ENCODE measurements at regions not wholly inside any gene's neighbourhood (a gene's known extent, or its start where the extent isn't known, plus 50 kb on each side); places are given as distances from the start of the nearest gene placed in this dataset.

DNA sequence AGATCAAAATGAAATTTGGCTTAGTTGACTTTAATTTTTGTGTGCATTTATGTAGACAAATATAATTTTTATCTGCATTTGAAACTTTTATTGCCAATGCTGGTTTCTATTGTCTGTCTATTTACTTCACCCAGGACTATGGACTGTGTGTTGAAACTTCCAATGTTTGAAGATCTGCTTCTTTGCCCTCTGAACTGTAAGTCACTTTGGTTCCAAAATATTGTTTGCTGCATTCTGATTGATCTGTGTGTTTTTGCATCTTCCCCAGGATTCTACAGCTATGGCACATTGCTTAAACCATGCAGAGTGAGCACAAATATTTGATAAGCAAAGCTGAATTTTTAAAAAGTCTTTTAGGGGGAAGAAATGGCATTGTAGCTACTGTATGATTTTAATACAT is 131.0 kb upstream of the SOX5 start:
- no peak overlapping the region for H3K4me2 ChIP-seq (ENCODE audit: low read length)
- no peak for TF ChIP-seq EZH2phosphoT487 (IDR thresholded peaks at IDR 0.05; ENCODE audit: low read depth)
- TF ChIP-seq, protein P1, sequence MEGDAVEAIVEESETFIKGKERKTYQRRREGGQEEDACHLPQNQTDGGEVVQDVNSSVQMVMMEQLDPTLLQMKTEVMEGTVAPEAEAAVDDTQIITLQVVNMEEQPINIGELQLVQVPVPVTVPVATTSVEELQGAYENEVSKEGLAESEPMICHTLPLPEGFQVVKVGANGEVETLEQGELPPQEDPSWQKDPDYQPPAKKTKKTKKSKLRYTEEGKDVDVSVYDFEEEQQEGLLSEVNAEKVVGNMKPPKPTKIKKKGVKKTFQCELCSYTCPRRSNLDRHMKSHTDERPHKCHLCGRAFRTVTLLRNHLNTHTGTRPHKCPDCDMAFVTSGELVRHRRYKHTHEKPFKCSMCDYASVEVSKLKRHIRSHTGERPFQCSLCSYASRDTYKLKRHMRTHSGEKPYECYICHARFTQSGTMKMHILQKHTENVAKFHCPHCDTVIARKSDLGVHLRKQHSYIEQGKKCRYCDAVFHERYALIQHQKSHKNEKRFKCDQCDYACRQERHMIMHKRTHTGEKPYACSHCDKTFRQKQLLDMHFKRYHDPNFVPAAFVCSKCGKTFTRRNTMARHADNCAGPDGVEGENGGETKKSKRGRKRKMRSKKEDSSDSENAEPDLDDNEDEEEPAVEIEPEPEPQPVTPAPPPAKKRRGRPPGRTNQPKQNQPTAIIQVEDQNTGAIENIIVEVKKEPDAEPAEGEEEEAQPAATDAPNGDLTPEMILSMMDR (IDR thresholded peaks at IDR 0.05; ENCODE audit: low read depth, low read length), result no peak
- H3K4me1 ChIP-seq (ENCODE audit: low read length), result peaks cover 23% of the 10 kb centered on the region
- peaks cover 26% of the 10 kb centered on the region for H3K79me2 ChIP-seq (ENCODE audit: low read length)
- no peaks in the 10 kb centered on the region for H3K9me3 ChIP-seq (ENCODE audit: insufficient read depth, low read length)
- H2AFZ ChIP-seq (ENCODE audit: low read depth, low read length), result no peak overlapping the region
- H3K27me3 ChIP-seq (ENCODE audit: low read depth, low read length), result no peaks in the 10 kb centered on the region
- peaks cover 69% of the 10 kb centered on the region for H4K20me1 ChIP-seq (ENCODE audit: insufficient read depth, low read length)
- H3K27ac ChIP-seq (ENCODE audit: low read length), result no peak overlapping the region
- no peak overlapping the region for H3K4me3 ChIP-seq (ENCODE audit: low read length)
- H3K9ac ChIP-seq (ENCODE audit: low read length), result no peak overlapping the region
- peaks cover 9% of the 10 kb centered on the region for H3K36me3 ChIP-seq (replicated peaks; ENCODE audit: low read depth, low read length)

DNA sequence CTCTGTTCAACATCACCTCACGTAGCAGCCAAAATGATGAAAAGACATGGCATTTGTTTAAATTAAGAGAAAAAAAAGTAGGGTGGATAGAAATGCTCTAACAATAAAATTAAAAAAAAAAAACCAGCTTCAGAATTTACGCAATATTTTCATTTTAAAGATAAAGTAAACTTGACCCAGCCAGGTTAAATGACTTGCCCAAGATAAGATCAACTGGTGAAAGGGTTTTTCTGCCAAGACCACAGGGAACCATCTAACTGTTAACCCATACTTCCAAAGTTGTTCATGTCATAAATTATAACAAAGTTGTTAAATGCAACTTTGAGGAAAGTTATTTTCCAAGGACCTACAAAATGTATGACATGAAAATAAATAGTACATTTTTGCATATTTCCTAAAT is 129.6 kb upstream of the SOX5 start:
- TF ChIP-seq EZH2phosphoT487 (IDR thresholded peaks at IDR 0.05; ENCODE audit: low read depth), result no peak
- TF ChIP-seq, protein P1 (IDR thresholded peaks at IDR 0.05; ENCODE audit: low read depth, low read length), result no peak
- Histone ChIP-seq H3K79me2 (ENCODE audit: low read length) (peaks cover 26% of the 10 kb centered on the region), H3K9ac (ENCODE audit: low read length) (no peak overlapping the region), H3K4me1 (ENCODE audit: low read length) (peaks cover 10% of the 10 kb centered on the region), H3K36me3 (replicated peaks; ENCODE audit: low read depth, low read length) (peaks cover 9% of the 10 kb centered on the region), H3K4me3 (ENCODE audit: low read length) (no peak overlapping the region), H3K27ac (ENCODE audit: low read length) (no peak overlapping the region), H4K20me1 (ENCODE audit: insufficient read depth, low read length) (peaks cover 64% of the 10 kb centered on the region), H3K4me2 (ENCODE audit: low read length) (no peak overlapping the region), H2AFZ (ENCODE audit: low read depth, low read length) (no peak overlapping the region), H3K27me3 (ENCODE audit: low read depth, low read length) (no peaks in the 10 kb centered on the region), H3K9me3 (ENCODE audit: insufficient read depth, low read length) (no peaks in the 10 kb centered on the region)

DNA sequence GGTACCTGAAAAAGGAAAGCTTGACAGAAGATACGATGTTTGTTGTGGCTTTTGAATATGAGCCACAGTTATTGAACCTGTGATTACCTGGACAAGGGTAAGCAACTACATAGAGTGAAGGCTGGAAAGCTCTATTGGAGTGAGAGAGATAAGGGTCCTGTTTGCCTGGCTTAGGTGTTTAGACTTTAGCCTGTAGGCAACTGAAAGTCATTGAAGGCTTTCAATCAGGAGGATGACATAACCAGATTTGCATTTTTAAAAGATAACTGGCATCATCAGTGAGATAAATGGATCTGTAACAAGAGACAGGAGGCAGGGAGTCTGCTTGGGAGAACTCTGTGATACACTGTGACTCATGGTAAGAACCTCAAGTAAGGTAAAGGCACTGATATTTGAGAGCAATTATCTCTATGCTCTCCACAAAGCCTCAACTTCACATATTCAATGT is 128.9 kb upstream of the SOX5 start:
- Histone ChIP-seq H3K27ac (ENCODE audit: low read length) (no peak overlapping the region), H3K4me2 (ENCODE audit: low read length) (no peak overlapping the region), H2AFZ (ENCODE audit: low read depth, low read length) (no peak overlapping the region), H3K27me3 (ENCODE audit: low read depth, low read length) (no peaks in the 10 kb centered on the region), H3K9ac (ENCODE audit: low read length) (no peak overlapping the region), H3K9me3 (ENCODE audit: insufficient read depth, low read length) (no peaks in the 10 kb centered on the region), H3K4me3 (ENCODE audit: low read length) (no peak overlapping the region), H3K36me3 (replicated peaks; ENCODE audit: low read depth, low read length) (peaks cover 4% of the 10 kb centered on the region), H4K20me1 (ENCODE audit: insufficient read depth, low read length) (peaks cover 62% of the 10 kb centered on the region), H3K79me2 (ENCODE audit: low read length) (peaks cover 22% of the 10 kb centered on the region), H3K4me1 (ENCODE audit: low read length) (peaks cover 2% of the 10 kb centered on the region)
- no peak for TF ChIP-seq EZH2phosphoT487 (IDR thresholded peaks at IDR 0.05; ENCODE audit: low read depth)
- TF ChIP-seq, protein P1 (IDR thresholded peaks at IDR 0.05; ENCODE audit: low read depth, low read length), result no peak

DNA sequence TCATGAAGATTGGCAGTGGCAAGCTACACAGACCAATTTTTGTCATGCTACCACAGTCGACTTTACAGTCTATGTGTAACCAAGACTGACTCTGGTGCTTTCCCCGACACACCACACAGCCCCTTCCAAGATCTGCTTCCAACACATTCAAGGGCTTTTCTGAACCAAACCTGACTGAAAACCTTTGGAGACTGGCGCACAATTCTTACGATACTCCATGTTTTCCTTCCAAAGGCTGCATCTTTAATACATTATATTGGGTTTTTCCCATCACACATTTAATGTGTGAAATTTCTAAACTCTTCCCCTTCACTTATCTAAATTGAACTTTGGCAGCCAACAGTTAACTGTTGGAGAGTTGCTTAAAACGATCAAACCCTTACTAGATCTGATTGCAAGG is 127.7 kb upstream of the SOX5 start:
- Histone ChIP-seq H3K27me3 (ENCODE audit: low read depth, low read length) (no peaks in the 10 kb centered on the region), H3K4me2 (ENCODE audit: low read length) (no peak overlapping the region), H2AFZ (ENCODE audit: low read depth, low read length) (no peak overlapping the region), H3K4me1 (ENCODE audit: low read length) (no peaks in the 10 kb centered on the region), H3K27ac (ENCODE audit: low read length) (no peak overlapping the region), H3K79me2 (ENCODE audit: low read length) (peaks cover 19% of the 10 kb centered on the region), H3K4me3 (ENCODE audit: low read length) (no peak overlapping the region), H3K9me3 (ENCODE audit: insufficient read depth, low read length) (no peaks in the 10 kb centered on the region), H3K36me3 (replicated peaks; ENCODE audit: low read depth, low read length) (peaks cover 4% of the 10 kb centered on the region), H4K20me1 (ENCODE audit: insufficient read depth, low read length) (peaks cover 67% of the 10 kb centered on the region), H3K9ac (ENCODE audit: low read length) (no peak overlapping the region)
- TF ChIP-seq EZH2phosphoT487 (IDR thresholded peaks at IDR 0.05; ENCODE audit: low read depth), result no peak
- TF ChIP-seq, protein P1 (IDR thresholded peaks at IDR 0.05; ENCODE audit: low read depth, low read length), result no peak

Measured in OCI-LY3 (cell line).